Stimulated activated CD4-positive, alpha-beta T cell treated with anti-CD3 and anti-CD28 coated beads, Interleukin-15, amount 100 ng/mL, for 1 hour (primary cell): ENCODE measurements at regions not wholly inside any gene's neighbourhood (a gene's known extent, or its start where the extent isn't known, plus 50 kb on each side); places are given as distances from the start of the nearest gene placed in this dataset.

Source experiments
- DNase-seq, 2 donors: peaks; one replicate each; pipeline ENCODE4 v3.0.0-alpha.2; 2020; ENCODE audit warnings: low read depth in 1 of 2, low spot score in 1 of 2

GRCh38 chr6:111957623-111958315 is 84.5 kb upstream of the FYN start:
- DNase-seq = no peak

GRCh38 chr6:111958534-111958933 is 85.3 kb upstream of the FYN start:
- DNase-seq = no peak

GRCh38 chr6:111959766-111960165 is 86.5 kb upstream of the FYN start:
- no peak for DNase-seq

GRCh38 chr6:111967131-111967530 is 86.8 kb upstream of the CCN6 start:
- DNase-seq = no peak

- no peak for DNase-seq
Observed at GRCh38 chr6:111970426-111970825, 83.5 kb upstream of the CCN6 start.

GRCh38 chr6:111971181-111971841 is 82.6 kb upstream of the CCN6 start:
- DNase-seq = no peak

GRCh38 chr6:111971866-111972532 is 81.9 kb upstream of the CCN6 start:
- DNase-seq = no peak

- no peak for DNase-seq
Observed at GRCh38 chr6:111972745-111973117, 81.2 kb upstream of the CCN6 start.

GRCh38 chr6:111973118-111973761 is 80.7 kb upstream of the CCN6 start:
- peak; percentile 28 to 35 for DNase-seq

- DNase-seq = no peak
Observed at GRCh38 chr6:111973927-111974639, 79.8 kb upstream of the CCN6 start.

GRCh38 chr6:111975466-111975865 is 78.4 kb upstream of the CCN6 start:
- DNase-seq = no peak

GRCh38 chr6:111976139-111976538 is 77.8 kb upstream of the CCN6 start:
- no peak for DNase-seq

GRCh38 chr6:111978532-111979149 is 75.3 kb upstream of the CCN6 start:
- no peak for DNase-seq

- no peak for DNase-seq
Observed at GRCh38 chr6:111979633-111980032, 74.3 kb upstream of the CCN6 start.

GRCh38 chr6:111980143-111980542 is 73.8 kb upstream of the CCN6 start:
- DNase-seq = no peak

GRCh38 chr6:111980971-111981840 is 72.7 kb upstream of the CCN6 start:
- DNase-seq = no peak

GRCh38 chr6:111982681-111983080 is 71.2 kb upstream of the CCN6 start:
- DNase-seq = no peak

GRCh38 chr6:111983193-111983592 is 70.7 kb upstream of the CCN6 start:
- DNase-seq = no peak

GRCh38 chr6:111984081-111984480 is 69.8 kb upstream of the CCN6 start:
- peak in 1 of 2 donors; percentile 35 for DNase-seq
